Right hindlimb (tissue), 1 donor: ENCODE measurements at regions not wholly inside any gene's neighbourhood (a gene's known extent, or its start where the extent isn't known, plus 50 kb on each side); places are given as distances from the start of the nearest gene placed in this dataset.

Source experiments
- DNase-seq: peaks from one replicate; pipeline ENCODE4 v3.0.0-alpha.2; 2018

DNA sequence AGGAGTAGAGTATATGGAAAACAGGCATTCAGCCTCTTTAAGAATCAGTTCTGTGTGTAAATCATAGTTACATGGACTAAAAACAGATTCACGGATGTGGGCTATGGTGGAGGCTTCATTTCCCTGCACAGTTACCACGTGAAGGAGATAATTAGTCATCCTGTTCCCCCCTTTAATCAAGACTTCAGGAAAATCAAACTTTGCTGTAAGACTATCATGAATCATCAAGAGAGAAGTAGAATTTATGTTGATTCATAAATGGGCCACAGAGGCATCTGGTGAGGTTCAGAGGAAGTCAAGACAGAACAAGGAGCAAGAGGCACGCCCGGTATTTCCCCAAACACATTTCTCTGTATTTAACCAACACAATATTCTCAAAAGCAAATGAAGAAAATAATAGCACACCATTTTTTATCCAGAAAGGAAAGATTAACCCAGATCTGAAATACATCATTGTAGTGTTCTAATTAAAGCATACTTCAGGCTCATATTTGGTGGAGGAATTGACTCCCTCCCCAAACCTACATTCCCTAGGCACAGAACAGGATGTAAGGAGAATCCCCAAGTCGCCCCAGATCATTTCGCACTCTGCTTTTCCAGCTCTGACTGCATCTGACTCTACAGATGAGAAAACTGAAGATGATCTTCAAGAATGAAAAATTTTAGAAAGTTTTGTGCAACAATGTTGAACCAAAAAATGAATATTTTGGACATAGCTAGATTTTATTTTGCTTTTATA is 175.8 kb upstream of the GAS1 start:
- no peak for DNase-seq

DNA sequence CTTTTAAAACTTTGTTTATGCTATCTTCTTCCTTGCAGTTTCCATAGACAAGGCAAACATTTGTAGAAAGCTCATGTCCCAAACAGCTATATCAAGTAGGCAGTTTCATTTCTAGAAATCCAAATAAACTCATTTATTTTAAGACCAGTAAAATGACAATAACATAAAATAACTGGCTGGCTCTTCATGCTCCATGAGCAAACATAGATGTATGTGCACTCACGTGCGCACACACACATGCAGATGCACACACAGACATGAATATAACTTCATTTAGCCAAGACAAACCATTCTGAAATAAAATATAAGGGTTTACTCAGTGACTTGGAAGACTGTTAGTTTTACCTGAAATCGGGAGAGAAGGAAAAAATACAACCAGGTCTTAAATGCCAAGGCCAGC is 176.5 kb upstream of the GAS1 start:
- no peak for DNase-seq

DNA sequence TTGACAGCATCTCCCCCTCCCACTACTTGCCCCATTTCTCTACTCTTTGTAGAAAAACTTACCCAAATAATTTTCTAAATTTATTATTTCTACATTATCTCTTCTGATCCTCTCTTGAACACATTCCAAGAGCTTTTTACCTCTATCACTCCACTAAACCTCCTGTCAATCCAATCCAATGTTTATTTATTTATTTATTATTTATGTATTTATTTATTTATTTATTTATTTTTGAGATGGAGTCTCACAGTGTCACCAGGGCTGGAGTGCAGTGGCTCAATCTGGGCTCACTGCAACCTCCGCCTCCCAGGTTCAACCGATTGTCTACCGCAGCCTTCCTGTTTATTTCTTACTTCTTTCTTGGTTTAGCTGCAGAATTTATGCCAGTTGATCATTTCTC is 178.5 kb upstream of the GAS1 start:
- DNase-seq = no peak

GRCh38 chr9:87127543-87127942 is 180.2 kb upstream of the GAS1 start:
- no peak for DNase-seq

- no peak for DNase-seq
These were observed 180.8 kb upstream of the GAS1 start for GRCh38 chr9:87127978-87128614.

GRCh38 chr9:87128844-87129493 is 181.7 kb upstream of the GAS1 start:
- no peak for DNase-seq

DNA sequence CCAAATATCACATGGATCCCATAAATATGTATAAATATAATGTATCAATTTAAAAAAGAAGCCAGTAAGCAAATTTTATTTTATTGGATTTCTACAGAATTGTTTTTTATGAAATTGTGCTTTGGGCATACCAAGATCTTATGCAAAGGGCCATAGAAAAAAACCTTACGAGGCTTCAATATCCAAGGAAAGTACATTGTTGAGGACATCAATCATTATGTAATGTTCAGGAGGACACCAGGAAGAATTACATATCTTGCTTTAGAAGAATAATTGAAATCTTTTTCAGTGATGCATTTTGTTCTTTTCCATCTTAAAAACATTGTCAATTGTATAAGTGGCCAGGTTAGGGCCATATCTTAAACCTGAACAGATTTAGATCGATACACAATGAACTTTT is 187.8 kb upstream of the GAS1 start:
- DNase-seq = no peak

DNA sequence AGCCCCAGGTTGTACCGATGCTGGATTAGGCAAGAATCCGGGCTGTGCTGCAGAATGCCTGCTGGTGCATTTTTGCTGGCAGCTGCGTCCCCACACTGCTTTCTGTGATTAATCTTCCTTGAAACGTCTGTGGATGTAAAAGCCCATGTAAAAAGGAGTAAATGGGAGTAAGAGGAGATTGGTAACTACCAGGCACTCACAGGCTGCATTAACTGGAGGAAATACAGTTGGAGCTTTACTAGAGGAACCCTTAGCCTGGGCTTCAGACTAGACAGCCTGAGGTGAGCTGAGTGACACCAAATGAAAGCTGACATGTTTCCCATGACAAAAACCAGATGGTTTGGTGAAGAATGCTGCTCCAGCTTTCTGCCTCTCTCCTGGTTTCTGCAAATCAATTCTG is 190.4 kb upstream of the GAS1 start:
- DNase-seq = no peak

DNA sequence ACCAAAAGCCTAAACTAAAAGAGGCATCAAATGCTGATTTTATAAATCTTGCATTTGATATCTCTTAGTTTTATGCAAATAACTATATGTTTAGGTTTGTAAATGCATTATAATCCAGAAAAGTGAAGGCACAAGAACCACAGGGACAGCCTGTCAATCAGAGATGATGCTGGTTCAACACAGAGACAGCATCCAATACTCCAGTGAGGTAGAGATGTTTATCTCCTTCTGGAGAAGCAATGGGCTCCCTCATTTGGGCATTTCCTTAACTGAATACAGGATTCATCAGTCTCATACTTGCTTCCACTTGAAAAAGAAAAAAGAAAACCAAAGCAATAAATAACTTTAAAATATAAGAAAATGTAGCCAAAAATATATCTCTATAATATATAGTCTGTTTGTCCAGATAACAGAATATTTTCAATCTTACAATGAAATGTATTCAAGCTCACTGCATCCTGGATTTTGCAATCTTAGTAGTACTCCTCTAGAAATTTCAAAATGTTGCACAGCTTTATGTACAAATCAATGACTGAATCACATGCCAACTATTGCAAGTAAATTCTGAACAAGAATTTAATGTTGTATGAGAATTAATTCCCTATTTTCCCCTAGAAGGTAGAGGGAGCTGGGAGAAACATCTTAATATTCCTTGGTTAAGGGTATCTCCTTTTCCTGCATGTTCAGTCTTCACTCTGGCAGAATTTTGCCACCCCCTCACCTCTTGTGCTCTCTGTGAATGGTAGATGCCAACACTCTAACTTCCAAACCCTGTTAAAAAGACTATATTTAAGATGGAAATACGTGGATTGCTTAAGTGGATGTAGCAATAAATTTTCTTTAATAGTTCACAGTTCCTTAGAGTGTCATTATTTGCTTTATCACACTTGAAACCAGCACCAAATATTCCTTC is 191.1 kb upstream of the GAS1 start:
- no peak for DNase-seq

DNA sequence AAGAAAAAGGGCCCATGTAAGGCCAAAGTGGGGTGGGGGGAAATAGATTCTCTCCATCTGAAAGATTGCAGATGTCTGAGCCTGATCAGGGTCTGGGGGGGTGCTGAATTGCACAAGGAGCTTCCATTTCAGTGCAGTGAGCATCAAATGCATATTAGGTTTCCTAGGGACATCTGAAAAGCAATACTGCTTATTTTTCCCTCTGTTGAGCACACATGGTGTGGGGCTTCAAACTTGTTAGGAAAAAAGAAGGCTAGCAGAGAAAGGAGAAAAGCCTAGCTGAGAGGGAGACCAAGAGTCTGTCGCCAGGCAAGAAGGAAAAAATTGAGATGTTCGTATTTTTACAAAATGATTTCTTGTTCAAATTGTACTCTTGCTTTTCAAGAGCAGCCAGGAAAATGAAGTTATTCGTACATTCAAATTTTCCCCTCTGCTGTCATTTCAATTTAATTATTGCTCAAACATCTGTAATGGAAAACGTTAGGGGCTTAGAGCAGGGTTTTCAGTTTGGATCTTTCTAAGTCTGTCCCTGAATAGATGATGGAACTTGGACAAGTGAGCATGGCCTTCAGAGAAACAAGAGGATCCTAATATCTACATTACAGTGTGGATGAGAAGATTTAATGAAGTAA is 191.9 kb upstream of the GAS1 start:
- no peak for DNase-seq

DNA sequence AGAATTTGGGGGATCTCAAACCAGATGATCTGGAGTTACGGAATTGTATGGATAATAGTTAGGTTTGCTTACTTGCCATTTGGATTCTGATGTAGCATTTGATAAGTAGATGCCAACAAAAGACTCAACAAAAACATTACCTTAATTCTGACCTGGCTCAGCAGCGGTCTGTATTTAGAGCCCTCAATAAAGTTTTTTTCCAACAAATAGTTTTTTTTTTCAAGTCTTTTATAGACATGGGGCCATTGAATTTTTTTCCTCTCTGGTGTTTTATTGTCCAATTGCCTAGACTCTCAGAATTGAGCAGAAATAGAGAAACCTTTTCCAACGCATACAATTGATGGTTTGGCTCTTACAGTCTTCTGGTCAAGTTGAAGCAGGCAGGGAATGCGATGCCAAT is 192.8 kb upstream of the GAS1 start:
- no peak for DNase-seq

DNA sequence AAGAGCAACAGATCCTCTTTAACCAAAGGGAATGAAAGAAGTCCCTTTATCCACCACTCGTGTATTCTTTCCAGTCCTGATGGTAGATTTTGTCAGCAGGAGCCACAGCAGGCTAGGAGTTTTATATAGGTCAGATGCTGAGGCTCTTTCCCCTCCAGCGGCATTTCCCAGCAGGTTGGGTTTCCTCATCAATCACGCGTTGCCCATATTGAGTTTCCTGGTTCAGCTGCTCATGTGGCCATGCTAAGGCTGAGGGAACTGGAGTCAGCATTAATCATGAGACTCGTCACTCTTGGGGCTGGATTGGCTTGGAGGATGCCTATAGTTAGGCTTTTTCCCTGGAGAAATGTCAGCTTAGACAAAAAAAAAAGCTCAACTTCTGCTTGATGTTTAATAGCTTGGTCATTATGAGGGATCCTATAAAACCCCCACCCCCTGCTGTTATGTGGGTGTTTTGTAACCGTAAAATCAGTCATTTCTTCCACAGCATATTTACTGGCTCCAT is 193.4 kb upstream of the GAS1 start:
- no peak for DNase-seq

DNA sequence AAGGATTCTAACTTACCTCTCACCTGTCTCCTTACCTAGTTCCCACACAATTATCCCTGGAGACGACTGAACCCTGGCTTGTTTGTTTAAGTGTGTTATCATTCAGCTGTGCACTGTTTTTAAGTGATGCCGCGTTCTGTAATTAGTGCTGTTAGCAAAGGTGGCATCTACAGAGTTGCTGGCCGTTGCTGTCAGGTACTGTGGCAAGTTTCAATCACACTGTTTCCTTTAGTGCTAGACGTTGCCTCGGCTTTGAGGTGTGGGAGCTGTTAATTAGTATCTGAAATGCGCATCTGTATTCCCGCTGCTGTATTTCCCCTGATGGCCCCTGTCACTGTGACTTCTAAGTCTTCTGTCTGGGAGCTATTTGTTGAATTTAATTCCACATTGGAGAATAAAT is 193.8 kb upstream of the GAS1 start:
- DNase-seq = no peak

DNA sequence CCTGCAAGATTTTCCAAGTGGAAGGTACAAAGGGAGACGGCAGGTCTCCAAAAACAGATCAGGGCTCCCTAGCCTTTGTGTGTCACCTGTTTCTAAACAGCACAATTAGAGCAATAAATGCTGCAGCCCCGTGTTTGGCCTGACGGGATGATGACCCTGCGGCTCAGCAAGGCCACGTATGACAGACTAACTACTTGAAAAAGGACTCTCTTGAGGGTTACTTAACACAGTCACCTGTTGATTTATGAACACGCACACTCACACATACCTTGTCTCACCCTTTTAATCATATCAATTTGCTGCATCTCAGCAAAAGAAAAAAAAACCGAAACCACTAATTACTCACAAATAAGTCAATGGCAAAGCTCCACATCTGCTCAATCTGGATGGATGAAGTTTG is 199.6 kb upstream of the GAS1 start:
- no peak for DNase-seq

- DNase-seq = peak; percentile 37
These were observed 200.5 kb upstream of the GAS1 start for GRCh38 chr9:87147839-87148238.

DNA sequence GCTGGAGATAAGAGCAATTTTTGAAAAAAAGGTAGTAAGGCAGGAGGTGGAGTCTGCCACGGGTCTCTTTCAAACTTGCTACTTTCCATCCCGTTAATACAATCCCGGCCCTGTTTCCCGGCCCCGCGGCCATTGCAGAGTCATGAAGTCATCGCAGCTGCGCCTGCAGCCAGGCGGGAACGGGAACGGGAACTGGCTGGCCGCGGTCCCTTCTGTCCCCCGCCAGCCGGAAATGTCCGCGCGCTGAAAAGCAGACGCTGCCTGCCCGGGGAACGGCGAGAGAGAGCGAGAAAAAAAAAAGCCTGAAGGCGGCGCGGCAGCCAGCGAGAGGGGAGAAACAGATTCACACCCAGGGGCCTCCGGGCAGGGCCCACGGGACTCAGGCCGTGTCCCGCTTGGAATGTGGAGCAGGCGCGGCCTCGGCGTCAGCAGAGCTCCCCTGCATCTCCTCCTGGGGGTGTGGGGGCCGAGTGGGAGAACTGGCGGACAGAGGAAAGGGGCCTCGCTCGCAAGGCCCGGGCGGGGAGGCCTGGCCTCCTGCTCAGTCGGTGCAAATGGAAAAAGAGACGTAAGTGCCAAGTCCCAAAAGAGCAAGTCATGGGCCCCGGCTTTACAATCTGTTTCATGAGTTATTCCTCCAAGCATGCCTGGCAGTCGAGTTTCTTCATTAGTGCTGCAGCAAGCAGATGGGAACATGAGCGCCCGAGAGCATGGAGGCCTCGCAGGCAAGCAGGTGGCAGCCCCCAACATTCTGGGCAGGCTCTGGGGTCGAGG is 201.2 kb upstream of the GAS1 start:
- peak; percentile 97 for DNase-seq

DNA sequence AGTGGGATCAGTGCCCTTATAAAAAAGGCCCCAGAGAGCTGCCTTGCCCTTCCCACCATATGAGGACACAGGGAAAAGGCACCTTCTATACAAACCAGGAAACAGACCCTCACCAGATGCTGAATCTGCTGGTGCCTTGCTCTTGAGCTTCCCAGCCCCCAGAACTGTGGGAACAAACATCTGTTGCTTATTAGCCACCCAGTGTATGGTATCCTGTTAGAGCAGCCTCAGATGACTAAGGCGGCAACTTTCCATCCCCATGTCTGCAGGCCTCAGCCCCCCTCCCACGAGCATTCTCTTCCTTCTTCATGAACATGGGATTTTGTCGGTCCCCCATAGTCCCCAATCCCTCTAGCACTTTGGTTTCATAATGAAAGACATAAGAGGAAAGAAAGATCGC is 202.5 kb upstream of the GAS1 start:
- DNase-seq = no peak

GRCh38 chr9:87152256-87152655 is 204.9 kb upstream of the GAS1 start:
- DNase-seq = no peak

- DNase-seq = no peak
These were observed 208.9 kb upstream of the GAS1 start for GRCh38 chr9:87156247-87156646.

DNA sequence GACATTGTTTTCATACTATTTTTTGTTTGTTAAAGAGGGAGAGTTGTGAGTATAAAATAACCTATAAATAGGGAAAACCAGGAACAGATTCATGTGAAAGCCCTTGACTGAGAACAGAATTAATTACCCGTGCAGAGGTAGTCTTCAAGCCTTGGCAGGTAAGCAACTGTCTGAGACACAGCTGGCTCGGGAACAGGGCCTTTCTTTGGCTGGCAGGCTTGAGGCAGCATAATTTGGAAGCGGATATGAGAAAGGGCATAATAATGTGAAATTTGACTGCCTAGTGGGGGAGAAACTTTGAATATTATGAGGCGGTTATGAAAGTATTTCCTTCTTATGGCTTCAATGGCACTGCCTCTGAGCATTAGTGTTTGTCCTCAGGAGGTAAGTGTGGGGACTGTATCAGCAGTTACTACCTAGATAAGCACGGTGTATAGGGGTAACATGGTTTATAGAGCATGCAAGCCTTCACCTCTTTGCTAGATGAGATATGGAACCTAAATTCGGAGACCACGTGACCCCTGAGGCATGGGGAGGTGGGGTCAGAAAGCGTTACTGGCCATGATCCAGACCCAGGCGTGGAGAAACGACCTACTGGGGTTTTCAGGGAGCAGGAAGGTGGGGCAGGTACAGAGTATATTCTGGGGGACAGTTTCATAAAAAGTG is 210.2 kb upstream of the GAS1 start:
- peak; percentile 56 for DNase-seq

GRCh38 chr9:87158765-87159164 is 211.5 kb upstream of the GAS1 start:
- DNase-seq = no peak
